SH-SY5Y (cell line): ENCODE measurements at regions not wholly inside any gene's neighbourhood (a gene's known extent, or its start where the extent isn't known, plus 50 kb on each side); places are given as distances from the start of the nearest gene placed in this dataset.

ENCODE experiments used
- GATA2 ChIP-seq: IDR thresholded peaks from 2 replicates; pipeline ENCODE4 v1.6.1; 2011; ENCODE audit warnings: mild to moderate bottlenecking, low read depth, low read length
- GATA3 ChIP-seq: IDR thresholded peaks from 2 replicates; pipeline ENCODE4 v1.6.1; 2011; ENCODE audit warnings: low read depth, mild to moderate bottlenecking, low read length, moderate library complexity

- TF ChIP-seq GATA3, result no peak
- TF ChIP-seq GATA2, result no peak
Observed at GRCh38 chr6:43948527-43949485, 178.4 kb downstream of the MRPL14 start.
